Heart right ventricle (tissue), 16 donors: ENCODE measurements at regions not wholly inside any gene's neighbourhood (a gene's known extent, or its start where the extent isn't known, plus 50 kb on each side); places are given as distances from the start of the nearest gene placed in this dataset.

Experiments used
- ATAC-seq, 8 donors: fragments of 200-7000 bp; cut with Tn5 transposase; one replicate each; pipeline ENCODE4 v1.9.1; 2020; ENCODE audit warnings: mild to moderate bottlenecking in 8 of 8, moderate library complexity in 8 of 8, moderate number of reproducible peaks in 1 of 8
- DNase-seq, 2 donors: peaks; one replicate each; pipeline ENCODE4 v3.0.0-alpha.2; 2020
- H3K27ac ChIP-seq, 10 donors: fragments of 200-600 bp; sonication (generic) in 2 of 10; one replicate each; pipeline versions ENCODE4 v1.5.0 to v1.8.0; 2020 to 2022; ENCODE audit warnings: mild to moderate bottlenecking in 3 of 10
- H3K27me3 ChIP-seq, 7 donors: fragments of 200-600 bp; one replicate each; pipeline ENCODE4 v1.8.0; 2021 to 2022; ENCODE audit warnings: mild to moderate bottlenecking in 2 of 7
- H3K36me3 ChIP-seq, 9 donors: fragments of 200-600 bp; sonication (generic) in 1 of 9; one replicate each; pipeline versions ENCODE4 v1.5.0 to v1.8.0; 2020 to 2022; ENCODE audit warnings: mild to moderate bottlenecking in 2 of 9
- H3K4me1 ChIP-seq, 9 donors: fragments of 200-600 bp; sonication (generic) in 1 of 9; one replicate each; pipeline versions ENCODE4 v1.5.0 to v1.8.0; 2020 to 2022; ENCODE audit warnings: mild to moderate bottlenecking in 4 of 9
- H3K4me3 ChIP-seq, 10 donors: fragments of 200-600 bp; sonication (generic) in 2 of 10; one replicate each; pipeline versions ENCODE4 v1.5.0 to v1.8.0; 2020 to 2022; ENCODE audit warnings: mild to moderate bottlenecking in 7 of 10, moderate library complexity in 2 of 10
- H3K9me3 ChIP-seq, 11 donors: fragments of 200-600 bp in 10 of 11; sonication (generic) in 2 of 11; one replicate each; pipeline versions ENCODE4 v1.5.0 to v1.8.0; 2013 to 2022; ENCODE audit warnings: mild to moderate bottlenecking in 2 of 11, control low read depth in 1 of 11, moderate library complexity in 1 of 11
- WGBS, 2 donors: extraction: QIAGEN DNeasy Blood & Tissue Kit; methylation state at CpG; one replicate each; pipeline ENCODE4 v1.1.7; 2013; ENCODE audit warnings: inconsistent platforms in 1 of 2; 5-methylcytosine and 5-hydroxymethylcytosine counted together
- intact Hi-C, 10 donors: fragments of 100-400 bp; cut with DNase I; formaldehyde crosslinking; loops; one replicate each; pipeline versions ENCODE4 v1.11.1 to v1.14.2; 2022
- TF ChIP-seq, protein P1 (sequence below), 9 donors: fragments of 200-600 bp; sonication (generic) in 2 of 9; IDR thresholded peaks; one replicate each; pipeline versions ENCODE4 v1.5.0 to v1.8.0; 2021 to 2022; ENCODE audit warnings: antibody characterized with exemption in 9 of 9, mild to moderate bottlenecking in 5 of 9, moderate library complexity in 1 of 9
- donor health status: Arrhythmogenic right ventricular cardiomyopathy.
- donor health status: ischemic (EF 13 %, LVEDD 7.1; RV severe dilation, severe dysfunction).
- donor health status: healthy with polysubstance abuse.
- donor health status: DM: no; HTN: yes; CAD: no.
- donor health status: DM: no; HTN: no; CAD: no.
- donor health status: ischemic (EF 25% LVEDD 6.9; RV normal size, moderate dysfunction).
- donor health status: ischemic (EF 25% LVEDD 5.7; RV mildly dilated, moderate dysfunction).
- donor health status: healthy.
- donor health status: DM: yes; HTN: yes; CAD: no.
- donor health status: Ischemic cardiomyopathy.
- donor health status: ischemic (EF 35%, LVEDD 5.7; RV mildly dilated, moderate dysfunction).
- donor health status: nonischemic (EF 11% LVEDD 7.7; RV severe dilation, severe dysfunction).
- donor health status: DM: yes; HTN: yes; CAD: no.
- donor health status: PGD.
- donor health status: ischemic (EF 29% LVEDD 5.4; RV normal size, mild dysfunction).
- donor health status: nonischemic (EF 23%, LVEDD 6.1; RV moderate dilation, normal function).

DNA sequence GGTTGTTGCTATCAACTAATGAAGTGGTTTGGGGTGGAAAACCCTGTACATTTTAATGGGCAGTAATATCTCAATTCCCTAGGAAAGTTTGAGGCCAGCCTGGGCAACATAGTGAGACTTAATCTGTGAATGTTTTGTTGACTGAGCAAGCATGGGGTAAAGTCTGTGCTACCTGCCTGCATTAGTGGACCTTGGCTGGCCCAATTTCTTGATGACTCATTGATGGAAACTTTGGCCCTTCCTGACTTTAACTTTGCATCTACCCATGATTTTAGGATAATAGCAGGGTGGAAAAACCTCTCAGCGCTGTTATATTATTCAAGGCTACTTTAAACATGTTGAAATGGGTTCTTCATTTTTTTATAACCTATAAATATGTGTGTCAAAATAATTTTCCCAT is 389.4 kb upstream of the RORB start:
- H3K27ac ChIP-seq = no peak overlapping the region
- no peak overlapping the region for H3K4me3 ChIP-seq
- H3K4me1 ChIP-seq = no peaks in the 10 kb centered on the region
- no peak for ATAC-seq
- 76 to 85% methylated on average over 1 of the region's 1 CpG for WGBS, 2 donors
- TF ChIP-seq, protein P1, sequence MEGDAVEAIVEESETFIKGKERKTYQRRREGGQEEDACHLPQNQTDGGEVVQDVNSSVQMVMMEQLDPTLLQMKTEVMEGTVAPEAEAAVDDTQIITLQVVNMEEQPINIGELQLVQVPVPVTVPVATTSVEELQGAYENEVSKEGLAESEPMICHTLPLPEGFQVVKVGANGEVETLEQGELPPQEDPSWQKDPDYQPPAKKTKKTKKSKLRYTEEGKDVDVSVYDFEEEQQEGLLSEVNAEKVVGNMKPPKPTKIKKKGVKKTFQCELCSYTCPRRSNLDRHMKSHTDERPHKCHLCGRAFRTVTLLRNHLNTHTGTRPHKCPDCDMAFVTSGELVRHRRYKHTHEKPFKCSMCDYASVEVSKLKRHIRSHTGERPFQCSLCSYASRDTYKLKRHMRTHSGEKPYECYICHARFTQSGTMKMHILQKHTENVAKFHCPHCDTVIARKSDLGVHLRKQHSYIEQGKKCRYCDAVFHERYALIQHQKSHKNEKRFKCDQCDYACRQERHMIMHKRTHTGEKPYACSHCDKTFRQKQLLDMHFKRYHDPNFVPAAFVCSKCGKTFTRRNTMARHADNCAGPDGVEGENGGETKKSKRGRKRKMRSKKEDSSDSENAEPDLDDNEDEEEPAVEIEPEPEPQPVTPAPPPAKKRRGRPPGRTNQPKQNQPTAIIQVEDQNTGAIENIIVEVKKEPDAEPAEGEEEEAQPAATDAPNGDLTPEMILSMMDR (IDR thresholded peaks at IDR 0.05) = no peak
- H3K9me3 ChIP-seq = peaks cover 0 to 24% (median 0%) of the 10 kb centered on the region in 11 donors
- intact Hi-C loops = no loop called here
- no peaks in the 10 kb centered on the region for H3K36me3 ChIP-seq
- no peaks in the 10 kb centered on the region for H3K27me3 ChIP-seq
- no peak for DNase-seq

DNA sequence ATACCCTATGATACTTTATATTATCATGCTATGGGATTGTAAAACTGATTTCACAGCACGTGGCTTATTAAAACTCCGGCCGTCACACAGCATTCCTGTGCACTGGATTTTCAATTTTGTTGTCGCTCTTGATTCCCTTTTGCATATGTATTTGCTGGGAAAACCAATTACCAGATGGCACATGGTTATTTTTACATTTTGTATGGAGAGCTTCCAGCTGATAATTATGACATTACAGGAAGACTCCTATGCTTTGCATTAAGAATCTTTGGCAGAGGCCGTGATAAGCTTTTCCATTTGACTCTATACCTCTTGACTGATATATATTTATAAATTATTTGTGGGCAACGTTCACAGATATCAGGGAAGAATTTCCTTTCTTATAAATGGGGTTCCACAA is 381.2 kb upstream of the RORB start:
- WGBS, 2 donors = 53 to 62% methylated on average over 6 of the region's 6 CpGs
- TF ChIP-seq, protein P1 (IDR thresholded peaks at IDR 0.05) = no peak
- intact Hi-C loops = no loop called here

DNA sequence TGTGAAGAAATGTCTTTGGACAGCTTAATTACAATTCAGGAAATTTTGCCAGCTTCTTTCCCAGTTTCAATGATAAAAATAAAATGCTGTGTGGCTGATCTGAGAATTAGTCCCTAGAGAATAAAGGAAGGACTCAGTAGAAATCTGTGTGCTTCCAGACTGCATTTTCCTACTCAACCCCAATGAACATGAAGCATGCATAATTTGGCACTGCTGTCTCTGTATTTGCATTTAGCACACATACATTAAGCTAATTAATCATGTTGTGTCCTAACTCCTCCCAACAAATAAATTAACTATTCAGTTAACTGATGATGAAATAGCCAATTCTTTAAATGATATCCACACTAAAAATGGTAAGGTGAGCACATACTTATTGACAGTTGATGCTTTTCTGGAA is 380.0 kb upstream of the RORB start:
- Histone ChIP-seq H3K4me1 (no peaks in the 10 kb centered on the region), H3K4me3 (no peak overlapping the region), H3K36me3 (no peaks in the 10 kb centered on the region), H3K27ac (no peak overlapping the region), H3K9me3 (peaks cover 0 to 3% (median 0%) of the 10 kb centered on the region in 11 donors), H3K27me3 (no peaks in the 10 kb centered on the region)
- TF ChIP-seq, protein P1 (IDR thresholded peaks at IDR 0.05) = no peak
- intact Hi-C loops = no loop called here
- ATAC-seq (no peak), DNase-seq (no peak)

More for the DNA sequence above, 381.2 kb upstream of the RORB start:
- Histone ChIP-seq H3K27ac (no peak overlapping the region), H3K27me3 (no peaks in the 10 kb centered on the region), H3K4me3 (no peak overlapping the region), H3K9me3 (no peaks in the 10 kb centered on the region), H3K36me3 (no peaks in the 10 kb centered on the region), H3K4me1 (no peaks in the 10 kb centered on the region)
- ATAC-seq (no peak), DNase-seq (no peak)

- intact Hi-C loops = no loop called here
- WGBS, 2 donors = 75 to 77% methylated on average over 3 of the region's 3 CpGs
Measured at GRCh38 chr9:74117731-74118130, 379.4 kb upstream of the RORB start.

More at GRCh38 chr9:74117731-74118130, 379.4 kb upstream of the RORB start:
- Histone ChIP-seq H3K9me3 (peaks cover 0 to 4% (median 0%) of the 10 kb centered on the region in 11 donors), H3K27ac (no peak overlapping the region), H3K36me3 (no peaks in the 10 kb centered on the region), H3K4me3 (no peak overlapping the region), H3K27me3 (no peaks in the 10 kb centered on the region), H3K4me1 (no peaks in the 10 kb centered on the region)
- ATAC-seq (no peak), DNase-seq (no peak)
- TF ChIP-seq, protein P1 (IDR thresholded peaks at IDR 0.05) = no peak
